Left lung (tissue), 4 donors: ENCODE measurements at regions not wholly inside any gene's neighbourhood (a gene's known extent, or its start where the extent isn't known, plus 50 kb on each side); places are given as distances from the start of the nearest gene placed in this dataset.

Experiments used
- ATAC-seq: fragments of 200-7000 bp; cut with Tn5 transposase; one replicate; pipeline ENCODE4 v1.9.1; 2020; ENCODE audit warnings: moderate library complexity
- DNase-seq, 4 donors: peaks; one replicate each; pipeline ENCODE4 v3.0.0-alpha.2; 2013 to 2020
- H3K27ac ChIP-seq, 2 donors: fragments of 200-600 bp; sonication (generic) in 1 of 2; one replicate each; pipeline versions ENCODE4 v1.5.0 to v1.8.0; 2020 to 2021
- H3K27me3 ChIP-seq, 2 donors: fragments of 200-600 bp; sonication (generic) in 1 of 2; one replicate each; pipeline versions ENCODE4 v1.5.0 to v1.8.0; 2020 to 2021
- H3K36me3 ChIP-seq, 2 donors: fragments of 200-600 bp; sonication (generic) in 1 of 2; one replicate each; pipeline versions ENCODE4 v1.5.0 to v1.8.0; 2020 to 2021
- H3K4me1 ChIP-seq, 2 donors: fragments of 200-600 bp; one replicate each; pipeline ENCODE4 v1.8.0; 2021
- H3K4me3 ChIP-seq, 2 donors: fragments of 200-600 bp; sonication (generic) in 1 of 2; one replicate each; pipeline versions ENCODE4 v1.5.0 to v1.8.0; 2020 to 2021; ENCODE audit warnings: mild to moderate bottlenecking in 1 of 2
- H3K9me3 ChIP-seq, 2 donors: fragments of 200-600 bp; sonication (generic) in 1 of 2; one replicate each; pipeline versions ENCODE4 v1.5.0 to v1.8.0; 2020 to 2021
- intact Hi-C, 2 donors: fragments of 100-400 bp; cut with DNase I; formaldehyde crosslinking; loops; one replicate each; pipeline versions ENCODE4 v1.11.2 to v1.14.2; 2022
- TF ChIP-seq, protein P1 (sequence below), 2 donors: fragments of 200-600 bp; sonication (generic) in 1 of 2; IDR thresholded peaks; one replicate each; pipeline versions ENCODE4 v1.5.0 to v1.8.0; 2021; ENCODE audit warnings: antibody characterized with exemption in 2 of 2
- donor health status: DM: no; HTN: yes; CAD: no.
- donor health status: DM: no; HTN: no; CAD: no.

DNA sequence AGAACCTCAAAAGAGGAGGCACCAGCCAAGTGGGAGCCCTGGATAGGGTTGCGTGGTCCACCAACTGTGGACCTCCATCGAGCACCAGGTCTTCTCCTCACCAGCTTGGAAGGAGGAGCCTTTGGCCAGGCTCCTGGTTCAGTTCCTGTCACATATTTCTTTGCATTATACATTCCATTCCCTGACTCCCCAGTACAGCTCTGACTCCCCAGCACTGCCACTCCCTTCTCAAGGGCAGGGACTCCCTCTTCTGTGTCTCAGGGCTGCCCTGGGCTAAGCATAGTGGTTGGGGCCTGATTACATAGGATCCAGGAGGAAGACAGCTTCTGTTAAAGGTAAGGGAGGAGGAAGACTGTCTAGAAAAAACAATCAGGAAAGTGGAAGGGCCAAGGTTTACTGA, 91.1 kb downstream of the MRPL14 start:
- Histone ChIP-seq H3K27me3 (peaks cover 0 to 2% of the 10 kb centered on the region in 2 donors), H3K4me3 (no peak overlapping the region), H3K9me3 (no peaks in the 10 kb centered on the region), H3K36me3 (no peaks in the 10 kb centered on the region), H3K27ac (no peak overlapping the region), H3K4me1 (peaks cover 0 to 31% of the 10 kb centered on the region in 2 donors)
- TF ChIP-seq, protein P1, sequence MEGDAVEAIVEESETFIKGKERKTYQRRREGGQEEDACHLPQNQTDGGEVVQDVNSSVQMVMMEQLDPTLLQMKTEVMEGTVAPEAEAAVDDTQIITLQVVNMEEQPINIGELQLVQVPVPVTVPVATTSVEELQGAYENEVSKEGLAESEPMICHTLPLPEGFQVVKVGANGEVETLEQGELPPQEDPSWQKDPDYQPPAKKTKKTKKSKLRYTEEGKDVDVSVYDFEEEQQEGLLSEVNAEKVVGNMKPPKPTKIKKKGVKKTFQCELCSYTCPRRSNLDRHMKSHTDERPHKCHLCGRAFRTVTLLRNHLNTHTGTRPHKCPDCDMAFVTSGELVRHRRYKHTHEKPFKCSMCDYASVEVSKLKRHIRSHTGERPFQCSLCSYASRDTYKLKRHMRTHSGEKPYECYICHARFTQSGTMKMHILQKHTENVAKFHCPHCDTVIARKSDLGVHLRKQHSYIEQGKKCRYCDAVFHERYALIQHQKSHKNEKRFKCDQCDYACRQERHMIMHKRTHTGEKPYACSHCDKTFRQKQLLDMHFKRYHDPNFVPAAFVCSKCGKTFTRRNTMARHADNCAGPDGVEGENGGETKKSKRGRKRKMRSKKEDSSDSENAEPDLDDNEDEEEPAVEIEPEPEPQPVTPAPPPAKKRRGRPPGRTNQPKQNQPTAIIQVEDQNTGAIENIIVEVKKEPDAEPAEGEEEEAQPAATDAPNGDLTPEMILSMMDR (IDR thresholded peaks at IDR 0.05) = no peak
- DNase-seq = peak in 1 of 4 donors; percentile 19
- peak; percentile 23 for ATAC-seq
- intact Hi-C loops = no loop called here

GRCh38 chr6:44035621-44036020, 91.6 kb downstream of the MRPL14 start:
- TF ChIP-seq, protein P1 (IDR thresholded peaks at IDR 0.05) = no peak
- Histone ChIP-seq H3K4me1 (peaks cover 0 to 31% of the 10 kb centered on the region in 2 donors), H3K4me3 (no peak overlapping the region), H3K36me3 (no peaks in the 10 kb centered on the region), H3K27me3 (peaks cover 0 to 8% of the 10 kb centered on the region in 2 donors), H3K9me3 (no peaks in the 10 kb centered on the region), H3K27ac (no peak overlapping the region)
- ATAC-seq (no peak), DNase-seq (peak in 1 of 4 donors; percentile 25)
- intact Hi-C loops = no loop called here

GRCh38 chr6:44034931-44035345, 92.3 kb downstream of the MRPL14 start:
- H3K4me3 ChIP-seq = no peak overlapping the region
- peaks cover 0 to 31% of the 10 kb centered on the region in 2 donors for H3K4me1 ChIP-seq
- DNase-seq (peak in 1 of 4 donors; percentile 16), ATAC-seq (peak; percentile 23)
- no peaks in the 10 kb centered on the region for H3K36me3 ChIP-seq
- intact Hi-C loops = no loop called here
- H3K9me3 ChIP-seq = no peaks in the 10 kb centered on the region
- no peak overlapping the region for H3K27ac ChIP-seq
- H3K27me3 ChIP-seq = peaks cover 0 to 15% of the 10 kb centered on the region in 2 donors
- TF ChIP-seq, protein P1 (IDR thresholded peaks at IDR 0.05) = no peak

DNA sequence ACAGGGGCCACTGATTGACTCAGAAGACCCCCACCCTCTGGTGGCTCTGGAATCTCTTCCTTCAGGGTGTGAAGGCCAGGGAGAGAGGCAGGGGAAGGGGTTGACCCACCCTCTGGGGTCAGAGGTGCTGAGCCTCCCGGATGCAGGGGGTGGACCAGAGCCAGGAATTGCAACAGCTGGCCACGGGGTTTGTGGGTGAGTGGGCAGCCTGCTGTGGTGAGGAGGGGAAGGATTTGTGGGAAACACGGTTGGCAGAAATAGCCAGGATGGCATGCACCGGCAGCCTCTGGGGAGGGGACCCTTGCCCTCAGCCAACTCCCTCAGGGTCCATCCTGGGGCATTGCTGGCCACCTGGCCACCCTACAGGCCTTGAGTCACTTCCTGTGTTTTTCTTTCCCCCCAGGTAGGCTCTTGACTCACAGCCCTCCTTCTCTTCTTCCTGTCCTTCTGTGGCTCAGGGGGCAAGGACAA, 92.8 kb downstream of the MRPL14 start:
- Histone ChIP-seq H3K36me3 (no peaks in the 10 kb centered on the region), H3K27ac (no peak overlapping the region), H3K9me3 (no peaks in the 10 kb centered on the region), H3K4me3 (no peak overlapping the region), H3K4me1 (peaks cover 0 to 31% of the 10 kb centered on the region in 2 donors), H3K27me3 (peaks cover 0 to 20% of the 10 kb centered on the region in 2 donors)
- ATAC-seq (no peak), DNase-seq (peak in 1 of 4 donors; percentile 34)
- TF ChIP-seq, protein P1 (IDR thresholded peaks at IDR 0.05) = no peak
- intact Hi-C loops = no loop called here

DNA sequence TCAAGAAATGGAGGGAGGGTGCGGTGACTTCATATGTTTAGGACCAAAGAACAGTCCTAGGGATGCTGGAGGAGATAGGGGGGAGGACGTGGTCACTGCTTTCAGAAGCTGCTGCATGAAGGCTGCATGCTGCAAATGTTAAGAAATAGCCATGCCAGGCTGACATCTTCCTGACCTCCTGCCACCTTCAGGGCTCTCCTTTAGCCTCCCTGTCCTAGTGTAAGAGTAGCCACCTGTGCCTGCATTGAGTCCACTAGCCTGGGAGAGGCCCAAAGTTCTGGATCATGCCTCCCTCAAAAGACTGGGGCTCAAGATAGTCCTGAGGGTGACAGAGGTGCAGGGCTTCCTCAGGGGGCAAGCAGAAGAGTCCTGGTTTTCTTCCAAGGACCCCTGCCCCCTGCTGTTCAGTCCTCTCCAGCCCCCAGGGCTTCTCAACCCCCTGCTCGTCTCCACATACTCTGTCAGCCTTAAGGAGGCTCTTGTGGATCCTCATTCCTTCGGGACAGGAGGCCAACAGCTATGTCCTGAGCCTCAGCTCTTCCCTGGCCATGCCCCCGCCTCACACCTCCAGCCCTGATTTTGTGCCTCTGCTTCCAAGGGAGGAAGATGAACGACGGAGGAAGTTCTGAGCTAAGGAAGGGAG, 96.3 kb downstream of the MRPL14 start:
- no peak for ATAC-seq
- H3K4me1 ChIP-seq = peaks cover 0 to 19% of the 10 kb centered on the region in 2 donors
- H3K36me3 ChIP-seq = no peaks in the 10 kb centered on the region
- TF ChIP-seq, protein P1 (IDR thresholded peaks at IDR 0.05) = no peak
- intact Hi-C loops = no loop called here
- H3K9me3 ChIP-seq = no peaks in the 10 kb centered on the region
- H3K27me3 ChIP-seq = peaks cover 0 to 25% of the 10 kb centered on the region in 2 donors
- no peak overlapping the region for H3K27ac ChIP-seq
- no peak overlapping the region for H3K4me3 ChIP-seq
- peak in 1 of 4 donors; percentile 19 for DNase-seq
